ENCODE measurements at regions not wholly inside any gene's neighbourhood (a gene's known extent, or its start where the extent isn't known, plus 50 kb on each side); places are given as distances from the start of the nearest gene placed in this dataset.
A peak's percentile ranks its signal among the peaks of the same experiment; 100 is the strongest.

DNA sequence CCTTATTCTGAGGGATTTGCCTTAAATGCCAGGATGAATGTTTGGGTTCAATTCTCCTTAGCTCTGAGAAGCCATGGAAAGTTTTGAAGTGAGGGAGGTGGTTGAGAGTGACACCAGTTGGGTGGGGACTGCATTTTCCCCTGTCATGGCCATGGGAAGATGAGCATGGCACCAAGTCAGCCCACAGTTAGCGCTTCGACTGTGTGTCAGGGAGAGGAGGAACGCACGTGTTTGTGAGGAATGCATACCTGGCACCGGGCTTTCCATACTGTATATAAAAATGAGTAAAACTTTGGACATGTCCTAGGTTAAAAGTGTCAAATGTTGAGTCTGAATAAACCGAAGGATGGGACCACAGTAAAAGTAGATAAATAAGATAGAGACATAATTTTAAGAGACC, 187.5 kb upstream of the KL start:
- no peaks in the 10 kb centered on the region for H3K36me3 ChIP-seq (ENCODE audit: control insufficient read depth, insufficient read depth, low read length)
- TF ChIP-seq, protein P1, sequence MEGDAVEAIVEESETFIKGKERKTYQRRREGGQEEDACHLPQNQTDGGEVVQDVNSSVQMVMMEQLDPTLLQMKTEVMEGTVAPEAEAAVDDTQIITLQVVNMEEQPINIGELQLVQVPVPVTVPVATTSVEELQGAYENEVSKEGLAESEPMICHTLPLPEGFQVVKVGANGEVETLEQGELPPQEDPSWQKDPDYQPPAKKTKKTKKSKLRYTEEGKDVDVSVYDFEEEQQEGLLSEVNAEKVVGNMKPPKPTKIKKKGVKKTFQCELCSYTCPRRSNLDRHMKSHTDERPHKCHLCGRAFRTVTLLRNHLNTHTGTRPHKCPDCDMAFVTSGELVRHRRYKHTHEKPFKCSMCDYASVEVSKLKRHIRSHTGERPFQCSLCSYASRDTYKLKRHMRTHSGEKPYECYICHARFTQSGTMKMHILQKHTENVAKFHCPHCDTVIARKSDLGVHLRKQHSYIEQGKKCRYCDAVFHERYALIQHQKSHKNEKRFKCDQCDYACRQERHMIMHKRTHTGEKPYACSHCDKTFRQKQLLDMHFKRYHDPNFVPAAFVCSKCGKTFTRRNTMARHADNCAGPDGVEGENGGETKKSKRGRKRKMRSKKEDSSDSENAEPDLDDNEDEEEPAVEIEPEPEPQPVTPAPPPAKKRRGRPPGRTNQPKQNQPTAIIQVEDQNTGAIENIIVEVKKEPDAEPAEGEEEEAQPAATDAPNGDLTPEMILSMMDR (IDR thresholded peaks at IDR 0.05; ENCODE audit: insufficient read depth, low read length, poor library complexity, severe bottlenecking), result no peak

DNA sequence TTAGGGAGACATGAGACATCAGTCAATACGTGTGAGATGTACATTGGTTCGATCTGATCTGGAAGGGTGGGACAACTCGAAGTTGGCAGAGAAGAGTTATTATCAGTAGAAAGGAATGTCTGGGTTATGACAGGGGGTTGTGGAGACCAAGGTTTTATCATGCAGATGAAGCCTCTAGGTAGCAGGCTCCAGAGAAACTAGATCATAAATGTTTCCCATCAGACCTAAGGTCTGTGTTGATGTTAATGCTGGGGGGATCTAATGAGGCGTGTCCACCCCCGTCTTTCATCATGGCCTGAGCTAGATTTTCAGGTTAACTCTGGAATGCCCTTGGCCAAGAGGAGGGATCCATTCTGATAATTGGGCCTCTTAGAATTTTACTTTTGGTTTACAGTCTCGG, 187.0 kb upstream of the KL start:
- peak; percentile 74 for DNase-seq (ENCODE audit: low read depth)
- TF ChIP-seq, protein P1 (IDR thresholded peaks at IDR 0.05; ENCODE audit: insufficient read depth, low read length, poor library complexity, severe bottlenecking), result no peak
- no peaks in the 10 kb centered on the region for H3K36me3 ChIP-seq (ENCODE audit: control insufficient read depth, insufficient read depth, low read length)
- no peak overlapping the region for H3K4me3 ChIP-seq (ENCODE audit: low read depth, low read length)
- H3K27me3 ChIP-seq (ENCODE audit: control insufficient read depth, insufficient read depth, low read length), result no peaks in the 10 kb centered on the region

More for the DNA sequence above, 187.5 kb upstream of the KL start:
- H3K4me3 ChIP-seq (ENCODE audit: low read depth, low read length), result no peak overlapping the region
- DNase-seq (ENCODE audit: low read depth), result no peak
- H3K27me3 ChIP-seq (ENCODE audit: control insufficient read depth, insufficient read depth, low read length), result no peaks in the 10 kb centered on the region

- Histone ChIP-seq H3K27me3 (ENCODE audit: control insufficient read depth, insufficient read depth, low read length) (no peaks in the 10 kb centered on the region), H3K4me3 (ENCODE audit: low read depth, low read length) (no peak overlapping the region), H3K36me3 (ENCODE audit: control insufficient read depth, insufficient read depth, low read length) (no peaks in the 10 kb centered on the region)
- TF ChIP-seq, protein P1 (IDR thresholded peaks at IDR 0.05; ENCODE audit: insufficient read depth, low read length, poor library complexity, severe bottlenecking), result no peak
- DNase-seq (ENCODE audit: low read depth), result peak; percentile 99
Measured at GRCh38 chr13:32829676-32830335, 186.4 kb upstream of the KL start.

GRCh38 chr13:32830336-32831031, 185.7 kb upstream of the KL start:
- Histone ChIP-seq H3K36me3 (ENCODE audit: control insufficient read depth, insufficient read depth, low read length) (no peaks in the 10 kb centered on the region), H3K4me3 (ENCODE audit: low read depth, low read length) (no peak overlapping the region), H3K27me3 (ENCODE audit: control insufficient read depth, insufficient read depth, low read length) (no peaks in the 10 kb centered on the region)
- TF ChIP-seq, protein P1 (IDR thresholded peaks at IDR 0.05; ENCODE audit: insufficient read depth, low read length, poor library complexity, severe bottlenecking), result no peak
- no peak for DNase-seq (ENCODE audit: low read depth)

- no peaks in the 10 kb centered on the region for H3K27me3 ChIP-seq (ENCODE audit: control insufficient read depth, insufficient read depth, low read length)
- TF ChIP-seq, protein P1 (IDR thresholded peaks at IDR 0.05; ENCODE audit: insufficient read depth, low read length, poor library complexity, severe bottlenecking), result no peak
- no peak overlapping the region for H3K4me3 ChIP-seq (ENCODE audit: low read depth, low read length)
- H3K36me3 ChIP-seq (ENCODE audit: control insufficient read depth, insufficient read depth, low read length), result no peaks in the 10 kb centered on the region
- DNase-seq (ENCODE audit: low read depth), result no peak
Measured at GRCh38 chr13:32837307-32837972, 178.8 kb upstream of the KL start.

All from kidney epithelial cell (primary cell).